Middle frontal gyrus (tissue), 1 donor: ENCODE measurements at regions not wholly inside any gene's neighbourhood (a gene's known extent, or its start where the extent isn't known, plus 50 kb on each side); places are given as distances from the start of the nearest gene placed in this dataset.
"Not testable (repeated sequence)": the region's sequence is repeated elsewhere in the genome, so short reads cannot be mapped to it uniquely, and the experiment has no call there.

ENCODE experiments used
- DNase-seq: peaks from one replicate; pipeline ENCODE4 v3.0.0-alpha.2; 2015; ENCODE audit warnings: low spot score; ENCODE audit errors: extremely low spot score

GRCh38 chr7:29696402-29696801 lies 109.9 kb upstream of the WIPF3 start:
- DNase-seq = not testable (repeated sequence)

DNA sequence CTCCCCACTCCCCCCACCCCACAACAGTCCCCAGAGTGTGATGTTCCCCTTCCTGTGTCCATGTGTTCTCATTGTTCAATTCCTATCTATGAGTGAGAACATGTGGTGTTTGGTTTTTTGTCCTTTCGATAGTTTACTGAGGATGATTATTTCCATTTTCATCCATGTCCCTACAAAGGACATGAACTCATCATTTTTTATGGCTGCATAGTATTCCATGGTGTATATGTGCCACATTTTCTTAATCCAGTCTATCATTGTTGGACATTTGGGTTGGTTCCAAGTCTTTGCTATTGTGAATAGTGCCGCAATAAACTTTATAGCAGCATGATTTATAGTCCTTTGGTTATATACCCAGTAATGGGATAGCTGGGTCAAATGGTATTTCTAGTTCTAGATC lies 106.6 kb upstream of the WIPF3 start:
- not testable (repeated sequence) for DNase-seq

DNA sequence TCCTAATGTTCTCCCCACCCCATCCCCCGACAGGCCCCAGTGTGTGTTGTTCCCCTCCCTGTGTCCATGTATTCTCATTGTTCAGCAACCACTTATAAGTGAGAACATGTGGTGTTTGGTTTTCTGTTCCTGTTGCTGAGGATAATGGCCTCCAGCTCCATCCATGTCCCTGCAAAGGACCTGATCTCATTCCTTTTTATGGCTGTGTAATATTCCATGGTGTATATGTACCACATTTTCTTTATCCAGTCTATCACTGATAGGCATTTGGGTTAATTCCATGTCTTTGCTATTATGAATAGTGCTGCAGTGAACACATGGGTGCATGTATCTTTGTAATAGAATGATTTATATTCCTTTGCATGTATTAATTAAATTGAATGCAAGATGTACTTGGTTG lies 104.8 kb upstream of the WIPF3 start:
- DNase-seq = not testable (repeated sequence)

DNA sequence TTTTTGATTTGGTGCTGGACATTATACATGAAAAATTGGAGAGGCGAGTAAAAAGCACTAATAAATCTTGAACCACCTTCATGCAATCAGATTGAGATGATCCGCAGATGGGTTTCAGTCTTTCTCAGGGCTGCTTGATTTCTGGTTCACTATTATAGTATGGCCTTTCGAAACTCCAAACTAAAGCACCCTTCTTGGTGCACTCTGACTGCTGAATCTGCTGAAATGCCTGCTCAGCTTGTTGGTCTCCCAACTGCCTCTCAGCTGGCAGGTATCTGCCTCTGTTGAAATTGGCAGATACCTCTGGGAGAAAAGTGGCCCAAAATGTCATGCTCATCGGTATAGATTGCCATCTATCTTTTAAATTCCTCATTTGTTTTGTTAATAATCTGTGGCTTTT lies 102.5 kb upstream of the WIPF3 start:
- not testable (repeated sequence) for DNase-seq

- DNase-seq = not testable (repeated sequence)
Measured at GRCh38 chr7:29709002-29709401, 97.3 kb upstream of the WIPF3 start.

GRCh38 chr7:29723127-29723526 lies 83.2 kb upstream of the WIPF3 start:
- DNase-seq = not testable (repeated sequence)

DNA sequence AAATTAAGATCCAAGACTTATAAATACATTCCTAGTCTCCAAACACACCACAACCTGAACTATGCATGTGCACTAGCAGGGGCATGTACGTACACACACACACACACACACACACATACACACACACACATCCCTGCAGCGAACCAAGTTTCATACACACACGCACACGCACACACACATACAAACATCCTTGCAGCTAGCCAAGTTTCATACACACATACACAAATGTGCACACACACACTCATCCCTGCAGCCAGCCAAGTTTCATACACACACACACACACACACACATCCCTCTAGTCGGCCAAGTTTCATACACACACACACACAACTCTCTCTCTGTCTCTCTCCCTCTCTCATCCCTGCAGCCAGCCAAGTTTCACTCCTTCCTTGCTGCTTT lies 82.7 kb upstream of the WIPF3 start:
- no peak for DNase-seq

GRCh38 chr7:29729534-29730165 lies 76.7 kb upstream of the WIPF3 start:
- not testable (repeated sequence) for DNase-seq

DNA sequence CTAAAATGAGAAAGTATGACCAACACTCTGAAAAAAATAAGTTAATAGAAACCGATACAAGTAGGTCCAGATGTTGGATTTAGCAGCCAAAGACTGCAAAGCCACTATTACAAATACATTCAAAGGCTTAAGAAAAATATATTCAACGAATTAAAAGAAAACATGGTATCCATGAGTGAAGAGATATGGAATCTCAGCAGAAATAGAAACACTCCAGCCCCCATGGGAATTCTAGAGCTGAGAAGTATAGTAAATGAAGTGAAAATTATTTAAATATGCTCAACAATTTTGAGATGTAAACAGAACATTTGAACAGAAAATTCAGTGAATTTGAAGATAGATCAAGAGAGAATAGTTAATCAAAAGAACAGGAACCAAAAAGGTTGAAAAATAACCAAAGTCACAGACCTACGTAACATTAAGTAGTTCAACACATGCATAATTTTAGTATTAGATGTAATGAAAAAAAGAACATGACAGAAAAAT lies 72.0 kb upstream of the WIPF3 start:
- no peak for DNase-seq

- not testable (repeated sequence) for DNase-seq
Measured at GRCh38 chr7:29747645-29748245, 58.6 kb upstream of the WIPF3 start.

DNA sequence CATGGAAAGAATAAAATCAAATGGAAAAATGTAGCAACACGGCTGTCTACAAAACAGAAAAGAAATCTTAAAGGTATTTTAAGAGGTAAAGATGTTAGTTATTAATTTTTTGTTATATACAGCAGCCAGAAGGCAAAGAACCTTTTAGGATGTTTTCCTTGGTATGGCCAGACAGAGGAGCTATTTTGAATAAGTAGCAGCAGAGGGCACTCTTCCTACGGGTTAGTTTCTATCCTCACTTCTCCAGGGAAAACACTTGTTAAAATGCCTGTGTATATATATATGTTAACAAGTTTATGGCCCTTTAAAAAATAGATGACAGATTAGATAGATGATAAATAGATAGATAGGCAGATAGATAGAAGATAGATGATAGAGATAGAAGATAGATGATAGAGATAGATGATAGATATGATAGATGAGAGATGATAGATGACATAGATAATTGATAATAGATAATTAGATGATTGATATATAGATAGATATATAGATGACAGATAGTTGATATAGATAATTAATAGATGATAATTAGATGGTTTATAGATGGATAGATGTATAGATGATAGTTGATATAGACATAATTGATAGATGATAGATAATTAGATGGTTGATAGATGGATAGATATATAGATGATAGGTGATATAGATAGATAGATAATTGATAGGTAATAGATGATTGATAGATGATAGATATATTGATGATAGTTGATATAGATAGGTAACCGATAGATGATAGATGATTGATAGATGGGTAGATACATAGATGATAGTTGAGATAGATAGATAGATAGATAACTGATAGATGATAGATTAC lies 57.8 kb upstream of the WIPF3 start:
- DNase-seq = peak; percentile 33

- DNase-seq = no peak
Measured at GRCh38 chr7:29749701-29750321, 56.5 kb upstream of the WIPF3 start.

GRCh38 chr7:29750373-29750940 lies 55.9 kb upstream of the WIPF3 start:
- DNase-seq = not testable (repeated sequence)

GRCh38 chr7:29751012-29751411 lies 55.3 kb upstream of the WIPF3 start:
- DNase-seq = not testable (repeated sequence)

GRCh38 chr7:29754874-29755490 lies 51.3 kb upstream of the WIPF3 start:
- no peak for DNase-seq
